ENCODE measurements at regions not wholly inside any gene's neighbourhood (a gene's known extent, or its start where the extent isn't known, plus 50 kb on each side); places are given as distances from the start of the nearest gene placed in this dataset.
A peak's percentile ranks its signal among the peaks of the same experiment; 100 is the strongest.
"Not testable (repeated sequence)": the region's sequence is repeated elsewhere in the genome, so short reads cannot be mapped to it uniquely, and the experiment has no call there.

DNA sequence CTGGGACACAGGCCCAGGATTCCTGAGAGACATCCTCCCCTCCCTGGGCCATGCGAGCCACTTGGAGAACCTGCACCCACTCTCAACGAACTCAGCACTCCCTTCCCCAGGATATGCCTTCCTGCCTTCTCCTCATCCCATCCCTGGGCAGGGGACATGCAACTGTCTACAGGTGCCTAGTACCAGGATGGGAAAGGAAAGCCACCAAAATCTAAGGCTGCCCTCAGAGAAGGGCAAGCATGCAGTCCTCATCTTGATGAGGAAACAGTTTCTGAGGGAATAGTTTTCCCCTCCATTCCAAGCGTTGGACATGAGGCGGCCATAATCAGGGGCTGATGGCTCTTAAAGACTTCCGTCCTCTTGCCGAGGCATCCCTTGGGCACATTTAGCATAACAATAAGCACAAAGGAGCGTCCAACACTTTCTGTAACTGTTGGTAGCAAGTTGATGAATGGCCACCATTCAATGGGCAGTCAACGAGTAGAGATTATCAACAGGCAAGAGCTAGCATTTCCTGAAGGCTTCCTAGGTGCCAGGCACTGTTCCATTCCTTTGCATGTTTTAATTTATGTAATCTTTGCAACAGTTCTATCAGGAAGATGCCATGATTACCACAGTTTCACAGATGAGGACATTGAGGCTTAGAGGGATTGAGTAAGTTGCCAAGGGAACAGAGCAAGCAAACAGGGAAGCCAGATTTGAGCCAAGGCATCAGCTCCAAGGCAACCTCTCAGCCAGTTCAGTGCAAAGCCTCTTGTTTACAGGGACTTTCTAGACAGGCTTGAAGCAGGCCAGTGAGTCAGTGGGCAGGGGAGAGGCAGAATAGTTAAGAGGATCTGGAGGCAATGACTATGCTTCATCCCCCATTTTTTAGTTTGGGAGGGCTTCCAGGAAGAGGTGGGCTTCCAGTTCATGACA, 105.1 kb downstream of the SINHCAF start:
- Histone ChIP-seq H3K4me1 (replicated peaks) (no peaks in the 10 kb centered on the region), H3K36me3 (no peaks in the 10 kb centered on the region), H3K27ac (no peak overlapping the region), H3K9me3 (replicated peaks) (no peaks in the 10 kb centered on the region), H3K27me3 (replicated peaks) (no peaks in the 10 kb centered on the region), H3K4me3 (no peak overlapping the region)
- DNase-seq (ENCODE audit: low read depth in 1 of 2, low spot score in 2 of 2): no peak

DNA sequence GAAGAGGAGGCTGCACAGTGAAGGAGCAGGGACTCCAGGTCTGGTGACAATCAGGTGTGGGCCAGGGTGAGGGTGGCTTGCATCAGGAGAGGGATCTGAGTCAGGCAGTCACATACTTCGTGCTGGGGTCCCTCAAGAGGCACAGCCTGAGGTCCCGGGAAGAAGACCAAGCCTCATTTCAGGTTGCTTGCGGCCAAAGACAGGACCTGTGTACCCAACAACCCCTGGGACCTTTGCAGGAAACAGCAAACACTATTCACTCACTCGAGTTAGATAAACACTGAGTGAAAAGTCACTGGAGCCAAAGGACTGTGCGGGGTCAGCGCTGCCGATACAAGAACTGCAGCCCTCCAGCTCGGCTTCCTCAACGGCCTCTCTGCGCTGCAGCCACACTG, 104.4 kb downstream of the SINHCAF start:
- Histone ChIP-seq H3K36me3 (no peaks in the 10 kb centered on the region), H3K27me3 (replicated peaks) (no peaks in the 10 kb centered on the region), H3K9me3 (replicated peaks) (no peaks in the 10 kb centered on the region), H3K27ac (no peak overlapping the region), H3K4me1 (replicated peaks) (no peaks in the 10 kb centered on the region), H3K4me3 (no peak overlapping the region)
- no peak for DNase-seq (ENCODE audit: low read depth in 1 of 2, low spot score in 2 of 2)

DNA sequence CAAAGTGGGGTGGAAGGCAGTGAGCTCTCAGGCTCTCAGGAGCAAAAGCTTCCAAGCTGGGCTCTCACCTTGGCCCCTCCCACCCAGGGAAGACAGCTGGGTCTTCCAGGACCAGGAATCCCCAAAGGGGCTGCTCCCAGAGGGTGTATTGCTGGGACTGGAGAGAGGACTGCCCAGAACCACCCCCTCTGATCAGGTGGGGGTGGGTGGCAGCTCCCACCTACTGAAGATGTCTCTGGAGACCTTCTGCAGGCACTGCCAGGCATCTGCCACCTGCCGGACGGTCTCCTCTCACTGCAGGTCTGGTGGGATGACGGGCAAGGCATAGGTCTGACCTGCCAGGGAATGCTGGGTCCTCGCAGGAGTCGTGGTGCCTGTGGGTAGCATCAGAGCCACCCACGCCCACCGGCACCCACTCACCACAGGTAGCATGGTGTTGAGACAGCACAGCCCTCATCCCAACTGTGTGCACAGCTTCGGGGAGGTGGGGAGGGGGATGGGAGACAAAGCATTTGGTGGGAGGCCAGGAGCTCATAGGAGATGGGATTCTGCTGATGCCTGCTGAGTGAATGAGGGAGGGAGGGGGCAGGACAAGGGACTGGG, 103.2 kb downstream of the SINHCAF start:
- H3K27me3 ChIP-seq (replicated peaks): no peaks in the 10 kb centered on the region
- H3K4me1 ChIP-seq (replicated peaks): no peaks in the 10 kb centered on the region
- H3K9me3 ChIP-seq (replicated peaks): no peaks in the 10 kb centered on the region
- H3K36me3 ChIP-seq: no peaks in the 10 kb centered on the region
- H3K27ac ChIP-seq: no peak overlapping the region
- H3K4me3 ChIP-seq: no peak overlapping the region
- no peak for DNase-seq (ENCODE audit: low read depth in 1 of 2, low spot score in 2 of 2)

DNA sequence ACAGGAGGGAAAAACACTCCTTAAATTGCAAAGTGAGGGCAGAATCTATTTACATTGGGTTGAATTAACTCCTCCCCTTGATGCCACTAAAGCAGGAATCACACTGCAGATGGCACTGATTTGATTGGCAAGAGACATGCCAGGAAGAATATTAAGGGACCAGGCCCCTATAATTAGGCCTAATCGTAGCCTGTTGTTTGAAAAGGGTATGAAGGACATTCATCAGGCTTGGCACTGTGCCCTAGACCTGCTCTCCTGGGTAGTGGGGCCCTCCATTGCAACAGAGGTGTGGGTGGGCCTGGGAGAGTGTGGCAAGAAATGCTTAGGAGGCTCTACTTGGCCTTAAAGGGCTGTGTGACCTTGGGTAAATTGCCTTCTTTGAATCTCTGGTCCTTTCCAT, 102.3 kb downstream of the SINHCAF start:
- DNase-seq (ENCODE audit: low read depth in 1 of 2, low spot score in 2 of 2); H3K9me3 ChIP-seq (replicated peaks); H3K36me3 ChIP-seq; H3K27ac ChIP-seq; H3K27me3 ChIP-seq (replicated peaks); H3K4me3 ChIP-seq; H3K4me1 ChIP-seq (replicated peaks): not testable (repeated sequence)

DNA sequence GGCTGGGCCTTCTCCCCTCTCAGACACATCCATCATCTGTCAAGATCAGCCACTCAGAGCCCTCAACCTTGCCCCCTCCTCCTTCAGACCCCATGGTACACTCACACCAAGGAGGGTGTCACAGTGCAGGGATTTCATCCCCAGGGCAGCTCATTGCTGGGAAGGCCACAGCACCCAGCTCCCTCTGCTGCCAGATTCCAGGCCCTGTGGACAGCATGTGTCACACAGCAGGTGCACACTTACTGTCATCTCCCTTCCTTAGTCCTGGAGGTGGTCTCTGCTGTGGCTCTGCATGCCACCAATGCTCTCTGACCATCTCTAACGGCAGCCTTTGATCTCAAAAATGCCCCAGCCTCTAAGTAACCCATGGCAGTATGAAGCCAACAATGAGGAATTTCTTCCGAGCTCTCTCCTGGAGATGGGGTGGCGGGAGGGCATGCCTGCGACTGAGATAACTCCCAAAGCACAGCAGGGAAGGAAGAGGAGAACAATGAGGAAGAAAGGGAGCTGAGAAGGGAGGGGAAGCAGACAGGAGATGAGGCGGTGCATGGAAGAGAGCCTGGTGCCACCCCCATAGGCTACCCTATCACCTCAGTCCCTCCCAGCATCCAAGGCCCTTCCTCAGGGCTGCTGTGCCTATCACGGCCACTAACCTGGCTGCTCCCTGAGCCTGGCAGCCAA, 101.0 kb downstream of the SINHCAF start:
- Histone ChIP-seq H3K36me3 (no peaks in the 10 kb centered on the region), H3K9me3 (replicated peaks) (no peaks in the 10 kb centered on the region), H3K27ac (no peak overlapping the region), H3K27me3 (replicated peaks) (no peaks in the 10 kb centered on the region), H3K4me3 (no peak overlapping the region), H3K4me1 (replicated peaks) (no peaks in the 10 kb centered on the region)
- DNase-seq (ENCODE audit: low read depth in 1 of 2, low spot score in 2 of 2): no peak

DNA sequence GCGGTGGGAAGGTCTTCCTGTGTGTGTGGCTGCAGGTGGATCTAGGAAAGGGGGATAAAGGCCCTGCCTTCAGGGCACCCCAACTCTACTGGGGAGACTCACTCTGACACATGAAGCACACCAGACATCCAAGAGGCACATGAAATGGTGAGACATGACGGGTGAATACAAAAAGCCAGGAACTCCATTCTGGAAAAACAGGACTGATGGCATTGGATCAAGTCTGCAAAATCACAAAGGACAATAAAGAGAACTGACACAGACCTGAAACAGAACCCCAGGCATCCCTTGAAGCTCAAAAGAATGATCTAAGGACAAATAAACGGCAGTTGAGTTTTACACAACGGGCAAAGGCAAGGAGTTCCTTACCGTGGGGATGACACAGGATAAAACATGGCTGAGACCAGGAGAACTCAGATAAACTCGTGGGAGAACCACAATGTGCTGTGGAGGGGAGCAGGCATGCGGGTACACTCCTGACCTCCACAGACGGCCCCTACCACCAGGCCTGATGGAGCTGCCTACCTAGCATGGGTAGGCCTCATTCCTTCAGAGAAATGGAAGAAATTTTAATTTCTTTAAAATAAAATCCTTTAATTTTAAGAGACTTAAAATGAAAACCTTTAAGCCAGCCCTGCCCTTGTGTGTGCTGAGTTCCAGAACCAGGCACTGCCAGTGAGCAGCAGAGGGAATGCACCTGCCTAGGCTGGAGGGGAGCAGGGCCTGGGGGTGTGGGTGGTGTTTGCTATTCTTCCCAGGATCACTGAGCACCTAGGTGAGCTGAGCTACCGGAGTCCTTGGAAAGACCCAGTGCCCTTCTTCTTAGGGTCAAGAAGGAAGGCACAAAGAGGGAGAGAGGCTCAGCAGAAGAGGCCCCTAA, 100.1 kb downstream of the SINHCAF start:
- Histone ChIP-seq H3K27ac (no peak overlapping the region), H3K27me3 (replicated peaks) (no peaks in the 10 kb centered on the region), H3K4me3 (no peak overlapping the region), H3K9me3 (replicated peaks) (no peaks in the 10 kb centered on the region), H3K4me1 (replicated peaks) (no peaks in the 10 kb centered on the region), H3K36me3 (no peaks in the 10 kb centered on the region)
- no peak for DNase-seq (ENCODE audit: low read depth in 1 of 2, low spot score in 2 of 2)

DNA sequence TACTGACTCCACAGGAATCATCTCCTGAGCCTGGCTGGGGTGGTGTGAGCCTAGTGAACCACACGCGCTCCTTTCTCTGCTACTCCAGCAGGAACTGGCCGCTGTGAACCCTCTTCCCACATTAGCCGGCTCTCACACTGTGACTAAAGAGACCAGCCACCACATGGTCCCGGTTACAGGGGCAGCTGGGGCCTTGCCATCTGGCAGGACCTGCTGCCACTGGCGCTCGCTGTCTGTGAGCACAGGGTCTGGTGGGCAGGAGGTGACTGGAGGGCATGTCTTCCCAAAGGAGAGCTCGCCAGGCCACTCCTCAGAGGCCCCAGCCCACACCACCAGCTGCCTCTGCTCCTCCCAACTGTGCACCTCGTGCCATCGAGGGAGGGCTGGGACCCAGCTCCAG, 99.3 kb downstream of the SINHCAF start:
- no peak overlapping the region for H3K4me3 ChIP-seq
- H3K9me3 ChIP-seq (replicated peaks): no peaks in the 10 kb centered on the region
- no peak for DNase-seq (ENCODE audit: low read depth in 1 of 2, low spot score in 2 of 2)
- no peak overlapping the region for H3K27ac ChIP-seq
- no peaks in the 10 kb centered on the region for H3K27me3 ChIP-seq (replicated peaks)
- H3K4me1 ChIP-seq (replicated peaks): no peaks in the 10 kb centered on the region
- no peaks in the 10 kb centered on the region for H3K36me3 ChIP-seq

DNA sequence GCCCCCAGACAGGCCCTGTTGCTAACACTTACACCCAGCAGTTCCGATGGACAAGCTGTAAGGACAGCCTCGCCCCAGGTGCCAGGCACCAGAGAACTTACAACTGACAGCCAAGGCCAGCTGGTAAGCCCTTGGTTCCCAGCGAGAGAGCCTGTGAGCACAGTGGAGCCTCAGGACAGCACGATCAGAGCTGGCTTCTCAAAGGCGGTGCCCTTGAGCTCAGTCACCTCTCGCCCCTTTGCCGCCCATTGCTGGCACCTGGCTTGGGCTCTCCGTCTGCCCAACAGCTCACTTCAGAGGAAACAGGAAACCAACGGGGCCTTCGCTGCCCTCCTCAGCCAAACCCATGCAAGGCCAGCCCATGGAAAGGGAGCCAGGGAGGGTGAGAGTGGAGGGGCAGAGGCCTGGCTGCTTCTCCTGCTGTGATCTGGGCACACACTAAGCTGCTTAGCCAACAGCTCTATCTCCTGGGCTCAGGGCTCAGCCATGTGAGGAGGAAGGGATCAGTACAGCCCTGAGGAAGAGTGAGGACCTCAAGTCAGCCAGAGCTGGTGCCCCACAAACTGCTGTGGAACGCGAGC, 98.5 kb downstream of the SINHCAF start:
- Histone ChIP-seq H3K9me3 (replicated peaks) (no peaks in the 10 kb centered on the region), H3K27ac (no peak overlapping the region), H3K27me3 (replicated peaks) (no peaks in the 10 kb centered on the region), H3K36me3 (no peaks in the 10 kb centered on the region), H3K4me1 (replicated peaks) (no peaks in the 10 kb centered on the region), H3K4me3 (no peak overlapping the region)
- no peak for DNase-seq (ENCODE audit: low read depth in 1 of 2, low spot score in 2 of 2)

DNA sequence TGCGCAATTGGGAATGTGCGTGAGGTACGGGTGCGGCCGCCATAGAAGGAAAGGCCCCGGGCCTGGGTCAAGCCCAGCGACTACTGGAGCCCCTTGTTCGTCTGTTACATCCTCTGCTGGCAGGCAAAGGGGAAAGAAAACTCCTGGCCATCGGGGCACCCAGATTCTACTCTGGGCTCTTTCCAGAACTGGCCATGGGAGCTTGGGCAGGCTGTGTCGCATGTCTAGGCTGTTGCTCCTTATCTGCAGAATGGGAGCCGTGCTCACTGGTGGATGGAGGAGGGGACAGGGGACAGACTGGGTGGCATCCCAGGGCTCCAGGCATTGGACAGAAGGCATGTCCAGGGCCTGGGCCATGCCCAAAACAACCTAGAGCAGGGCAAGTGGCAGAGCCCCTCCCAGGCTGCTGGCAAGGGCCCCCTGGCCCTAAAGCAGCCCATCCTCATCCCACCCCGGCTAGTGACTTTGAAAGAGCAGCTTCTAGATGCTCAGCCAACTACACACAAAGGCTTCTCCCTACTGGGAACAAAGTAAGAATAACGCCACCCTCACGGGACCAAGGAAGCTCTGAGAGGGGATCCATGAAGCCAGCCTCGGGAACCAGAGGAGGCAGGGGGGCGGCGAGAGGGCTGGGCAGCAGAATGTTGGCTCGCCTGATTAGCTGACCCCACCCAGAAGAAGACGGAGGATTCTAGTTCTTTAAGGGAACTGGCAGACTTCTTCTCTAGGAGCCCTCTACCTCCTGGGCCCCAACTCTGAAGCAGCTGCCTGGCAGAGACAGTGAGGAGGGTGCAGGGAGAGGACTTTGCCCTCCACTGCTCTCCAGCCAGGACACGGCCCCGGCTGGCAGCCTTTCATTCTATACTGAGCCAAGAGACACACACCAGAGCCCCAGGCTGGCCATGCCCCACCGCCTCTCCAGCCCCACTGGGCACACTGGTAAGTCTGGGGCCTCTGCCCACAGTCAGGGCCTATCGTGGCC, 96.8 kb downstream of the SINHCAF start:
- Histone ChIP-seq H3K9me3 (replicated peaks) (no peaks in the 10 kb centered on the region), H3K4me3 (no peak overlapping the region), H3K27ac (no peak overlapping the region), H3K36me3 (no peaks in the 10 kb centered on the region), H3K27me3 (replicated peaks) (no peaks in the 10 kb centered on the region), H3K4me1 (replicated peaks) (no peaks in the 10 kb centered on the region)
- DNase-seq (ENCODE audit: low read depth in 1 of 2, low spot score in 2 of 2): peak in 1 of 2 experiments; percentile 34

DNA sequence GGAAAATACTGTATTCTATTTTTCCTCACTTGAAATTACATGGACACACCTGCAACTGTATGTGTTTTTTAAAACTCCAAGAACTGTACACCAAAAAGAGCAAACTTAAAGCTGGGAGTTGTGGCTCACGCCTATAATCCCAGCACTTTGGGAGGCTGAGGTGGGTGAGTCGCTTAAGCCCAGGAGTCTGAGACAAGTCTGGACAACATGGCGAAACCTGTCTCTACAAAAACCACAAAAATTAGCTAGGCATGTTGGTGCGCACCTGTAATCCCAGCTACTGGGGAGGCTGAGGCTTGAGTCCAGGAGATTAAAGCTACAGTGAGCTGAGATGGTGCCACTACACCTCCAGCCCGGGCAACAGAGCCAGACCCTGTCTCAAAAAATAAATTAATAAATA, 95.9 kb downstream of the SINHCAF start:
- DNase-seq (ENCODE audit: low read depth in 1 of 2, low spot score in 2 of 2): no peak
- Histone ChIP-seq H3K9me3 (replicated peaks) (no peaks in the 10 kb centered on the region), H3K27ac (no peak overlapping the region), H3K36me3 (no peaks in the 10 kb centered on the region), H3K27me3 (replicated peaks) (no peaks in the 10 kb centered on the region), H3K4me1 (replicated peaks) (no peaks in the 10 kb centered on the region), H3K4me3 (no peak overlapping the region)

Data from SJSA1 (cell line).